Adrenal gland (tissue), 5 donors: ENCODE measurements at regions not wholly inside any gene's neighbourhood (a gene's known extent, or its start where the extent isn't known, plus 50 kb on each side); places are given as distances from the start of the nearest gene placed in this dataset.

Experiments
- POLR2A ChIP-seq, 2 donors: fragments of 450-650 bp; IDR thresholded peaks; one replicate each; pipeline ENCODE4 v1.6.1; 2017; ENCODE audit warnings: antibody characterized with exemption in 2 of 2, mild to moderate bottlenecking in 2 of 2, moderate library complexity in 1 of 2
- TF ChIP-seq, protein P1 (sequence below), 6 experiments: fragments of 450-650 bp in 4 of 6; fragments of 200-600 bp in 2 of 6; sonication (generic) in 1 of 6; IDR thresholded peaks; 1 replicate in 5 of 6; 2 replicates in 1 of 6; pipeline versions ENCODE4 v1.5.1 to v1.8.0; 2016 to 2021; ENCODE audit warnings: antibody characterized with exemption in 6 of 6, mild to moderate bottlenecking in 2 of 6, moderate library complexity in 1 of 6
- donor health status: DM: no; HTN: no; CAD: no.

DNA sequence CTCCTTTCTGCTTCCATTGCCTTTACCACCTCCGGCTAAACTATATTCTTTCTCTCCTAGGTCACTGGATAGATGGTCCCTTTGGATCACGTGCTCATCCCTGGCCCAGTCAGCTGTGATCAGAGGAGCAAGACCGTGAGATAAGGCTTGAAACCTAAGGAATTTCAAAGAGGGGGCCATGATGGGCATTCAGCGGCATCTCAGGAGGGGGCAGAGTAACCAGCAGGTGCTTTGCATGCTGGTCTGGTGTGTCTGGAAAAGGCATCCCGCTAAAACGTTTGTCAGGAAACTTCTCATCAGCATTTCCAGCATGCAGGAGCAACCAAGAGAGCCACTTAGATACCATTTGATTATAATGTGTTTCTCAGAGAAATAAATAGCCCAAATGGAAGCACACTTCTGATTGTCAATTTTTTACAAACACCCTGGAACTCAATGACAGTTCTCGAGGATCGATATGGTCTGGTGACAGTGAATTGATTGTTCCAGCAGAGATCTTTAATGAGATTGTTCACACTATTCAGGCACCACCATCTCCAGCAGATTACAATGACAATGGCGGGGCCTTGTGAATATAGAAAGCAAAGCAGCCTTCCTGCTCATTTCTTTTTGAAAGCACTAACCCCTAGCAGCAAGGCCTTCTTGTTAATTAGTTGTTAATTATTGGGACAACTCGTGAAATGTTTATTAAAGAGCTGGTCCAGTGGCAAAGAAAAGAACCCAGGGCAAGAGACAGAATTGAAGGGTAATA is 327.1 kb downstream of the PTTG2 start:
- TF ChIP-seq, protein P1, sequence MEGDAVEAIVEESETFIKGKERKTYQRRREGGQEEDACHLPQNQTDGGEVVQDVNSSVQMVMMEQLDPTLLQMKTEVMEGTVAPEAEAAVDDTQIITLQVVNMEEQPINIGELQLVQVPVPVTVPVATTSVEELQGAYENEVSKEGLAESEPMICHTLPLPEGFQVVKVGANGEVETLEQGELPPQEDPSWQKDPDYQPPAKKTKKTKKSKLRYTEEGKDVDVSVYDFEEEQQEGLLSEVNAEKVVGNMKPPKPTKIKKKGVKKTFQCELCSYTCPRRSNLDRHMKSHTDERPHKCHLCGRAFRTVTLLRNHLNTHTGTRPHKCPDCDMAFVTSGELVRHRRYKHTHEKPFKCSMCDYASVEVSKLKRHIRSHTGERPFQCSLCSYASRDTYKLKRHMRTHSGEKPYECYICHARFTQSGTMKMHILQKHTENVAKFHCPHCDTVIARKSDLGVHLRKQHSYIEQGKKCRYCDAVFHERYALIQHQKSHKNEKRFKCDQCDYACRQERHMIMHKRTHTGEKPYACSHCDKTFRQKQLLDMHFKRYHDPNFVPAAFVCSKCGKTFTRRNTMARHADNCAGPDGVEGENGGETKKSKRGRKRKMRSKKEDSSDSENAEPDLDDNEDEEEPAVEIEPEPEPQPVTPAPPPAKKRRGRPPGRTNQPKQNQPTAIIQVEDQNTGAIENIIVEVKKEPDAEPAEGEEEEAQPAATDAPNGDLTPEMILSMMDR (IDR thresholded peaks at IDR 0.05): no peak
- no peak for TF ChIP-seq POLR2A (IDR thresholded peaks at IDR 0.05)
